Natural killer cell (primary cell): ENCODE measurements at regions not wholly inside any gene's neighbourhood (a gene's known extent, or its start where the extent isn't known, plus 50 kb on each side); places are given as distances from the start of the nearest gene placed in this dataset.
"Not testable (repeated sequence)": the region's sequence is repeated elsewhere in the genome, so short reads cannot be mapped to it uniquely, and the experiment has no call there.

ENCODE experiments used
- ATAC-seq, 3 donors: fragments of 150-1000 bp in 2 of 3; fragments of 200-7000 bp in 1 of 3; cut with Tn5 transposase; 1 replicate in 1 of 3; 2 replicates in 2 of 3; pipeline ENCODE4 v1.10.0; 2021; ENCODE audit warnings: mild to moderate bottlenecking in 2 of 3, moderate library complexity in 2 of 3
- DNase-seq, 2 donors: peaks; one replicate each; pipeline versions ENCODE4 v3.0.0 to v3.0.0-alpha.2; 2013 to 2021; ENCODE audit warnings: mixed read lengths in 1 of 2
- H3K27ac ChIP-seq: one replicate; pipeline ENCODE4 v1.5.1; 2013; ENCODE audit warnings: mild to moderate bottlenecking, low read length
- H3K27me3 ChIP-seq: one replicate; pipeline ENCODE4 v1.6.1; 2013; ENCODE audit warnings: low read length; ENCODE audit not compliant: control insufficient read depth, insufficient read depth
- H3K36me3 ChIP-seq: one replicate; pipeline ENCODE4 v1.6.1; 2013; ENCODE audit warnings: low read length; ENCODE audit not compliant: control insufficient read depth, insufficient read depth
- H3K4me1 ChIP-seq: one replicate; pipeline ENCODE4 v1.6.1; 2013; ENCODE audit warnings: low read length; ENCODE audit not compliant: control insufficient read depth, insufficient read depth
- H3K4me3 ChIP-seq: one replicate; pipeline ENCODE4 v1.5.1; 2013; ENCODE audit warnings: low read length
- H3K9me3 ChIP-seq: one replicate; pipeline ENCODE4 v1.6.1; 2013; ENCODE audit warnings: low read length; ENCODE audit not compliant: control insufficient read depth, insufficient read depth
- H3K27ac Mint-ChIP-seq, 2 donors: one replicate each; pipeline ENCODE4 v1.8.0; 2022; ENCODE audit warnings: mild to moderate bottlenecking in 2 of 2, mixed read lengths in 2 of 2, moderate library complexity in 1 of 2
- H3K27me3 Mint-ChIP-seq, 2 donors: one replicate each; pipeline ENCODE4 v1.8.0; 2022; ENCODE audit warnings: low read depth in 2 of 2, mixed read lengths in 2 of 2
- H3K36me3 Mint-ChIP-seq: one replicate; pipeline ENCODE4 v1.8.0; 2022; ENCODE audit warnings: mixed read lengths
- H3K4me1 Mint-ChIP-seq, 2 donors: one replicate each; pipeline ENCODE4 v1.8.0; 2022; ENCODE audit warnings: mixed read lengths in 2 of 2
- H3K4me3 Mint-ChIP-seq: one replicate; pipeline ENCODE4 v1.8.0; 2022; ENCODE audit warnings: mild to moderate bottlenecking, moderate library complexity, mixed read lengths
- H3K9me3 Mint-ChIP-seq, 2 donors: one replicate each; pipeline ENCODE4 v1.8.0; 2022; ENCODE audit warnings: mixed read lengths in 2 of 2
- WGBS: methylation state at CpG from one replicate; pipeline ENCODE4 v1.1.7; 2013; ENCODE audit warnings: missing lambda C conversion rate; ENCODE audit not compliant: insufficient coverage; 5-methylcytosine and 5-hydroxymethylcytosine counted together
- intact Hi-C: fragments of 100-400 bp; cut with micrococcal nuclease; formaldehyde crosslinking; loops from one replicate; pipeline ENCODE4 v1.14.2; 2022
- TF ChIP-seq, protein P1 (sequence below): fragments of 200-600 bp; IDR thresholded peaks from one replicate; pipeline ENCODE4 v1.8.0; 2022; ENCODE audit warnings: antibody characterized with exemption

- no peak for DNase-seq
- Mint-ChIP-seq H3K9me3 (peaks cover 8 to 12% of the 10 kb centered on the region in 2 donors), H3K36me3 (peaks cover 10% of the 10 kb centered on the region), H3K4me3 (no peak overlapping the region), H3K27ac (no peak overlapping the region), H3K4me1 (no peaks in the 10 kb centered on the region), H3K27me3 (no peaks in the 10 kb centered on the region)
- peaks cover 4% of the 10 kb centered on the region for H3K9me3 ChIP-seq
- no peaks in the 10 kb centered on the region for H3K27me3 ChIP-seq
- no peaks in the 10 kb centered on the region for H3K36me3 ChIP-seq
- H3K27ac ChIP-seq = no peak overlapping the region
- TF ChIP-seq, protein P1, sequence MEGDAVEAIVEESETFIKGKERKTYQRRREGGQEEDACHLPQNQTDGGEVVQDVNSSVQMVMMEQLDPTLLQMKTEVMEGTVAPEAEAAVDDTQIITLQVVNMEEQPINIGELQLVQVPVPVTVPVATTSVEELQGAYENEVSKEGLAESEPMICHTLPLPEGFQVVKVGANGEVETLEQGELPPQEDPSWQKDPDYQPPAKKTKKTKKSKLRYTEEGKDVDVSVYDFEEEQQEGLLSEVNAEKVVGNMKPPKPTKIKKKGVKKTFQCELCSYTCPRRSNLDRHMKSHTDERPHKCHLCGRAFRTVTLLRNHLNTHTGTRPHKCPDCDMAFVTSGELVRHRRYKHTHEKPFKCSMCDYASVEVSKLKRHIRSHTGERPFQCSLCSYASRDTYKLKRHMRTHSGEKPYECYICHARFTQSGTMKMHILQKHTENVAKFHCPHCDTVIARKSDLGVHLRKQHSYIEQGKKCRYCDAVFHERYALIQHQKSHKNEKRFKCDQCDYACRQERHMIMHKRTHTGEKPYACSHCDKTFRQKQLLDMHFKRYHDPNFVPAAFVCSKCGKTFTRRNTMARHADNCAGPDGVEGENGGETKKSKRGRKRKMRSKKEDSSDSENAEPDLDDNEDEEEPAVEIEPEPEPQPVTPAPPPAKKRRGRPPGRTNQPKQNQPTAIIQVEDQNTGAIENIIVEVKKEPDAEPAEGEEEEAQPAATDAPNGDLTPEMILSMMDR = no peak
- no peak for ATAC-seq
- H3K4me3 ChIP-seq = no peak overlapping the region
- 86% methylated on average over 1 of the region's 2 CpGs for WGBS
- H3K4me1 ChIP-seq = no peaks in the 10 kb centered on the region
- intact Hi-C loops = no loop called here
Observed at GRCh38 chr21:19109694-19110093, 706.1 kb upstream of the TMPRSS15 start.

DNA sequence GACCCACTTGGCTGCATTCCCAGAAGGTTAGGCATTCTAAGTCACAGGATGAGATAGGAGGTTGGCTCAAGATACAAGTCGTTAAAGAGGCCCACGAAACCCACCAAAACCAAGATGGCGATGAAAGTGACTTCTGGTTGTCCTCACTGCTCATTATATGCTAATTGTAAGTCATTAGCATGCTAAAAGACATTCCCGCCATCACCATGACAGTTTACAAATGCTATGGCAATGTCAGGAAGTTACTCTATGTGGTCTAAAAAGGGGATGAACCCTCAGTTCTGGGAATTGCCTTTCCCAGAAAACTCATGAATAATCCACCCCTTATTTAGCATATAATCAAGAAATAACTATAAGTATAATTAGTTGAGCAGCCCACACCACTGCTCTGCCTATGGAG lies 715.7 kb upstream of the TMPRSS15 start:
- Mint-ChIP-seq H3K36me3 (peaks cover 13% of the 10 kb centered on the region), H3K9me3 (peaks cover 15 to 19% of the 10 kb centered on the region in 2 donors)
- H3K9me3 ChIP-seq, H3K36me3 ChIP-seq, H3K27ac ChIP-seq, H3K4me3 Mint-ChIP-seq, ATAC-seq, H3K27me3 Mint-ChIP-seq, H3K27me3 ChIP-seq, DNase-seq, H3K27ac Mint-ChIP-seq, H3K4me1 Mint-ChIP-seq, H3K4me3 ChIP-seq, H3K4me1 ChIP-seq, intact Hi-C loops: not testable (repeated sequence)
- 83% methylated on average over 4 of the region's 4 CpGs for WGBS

- no peaks in the 10 kb centered on the region for H3K27me3 Mint-ChIP-seq
- no peaks in the 10 kb centered on the region for H3K4me1 Mint-ChIP-seq
- H3K36me3 Mint-ChIP-seq = peaks cover 13% of the 10 kb centered on the region
- Histone ChIP-seq H3K9me3 (no peaks in the 10 kb centered on the region), H3K27ac (no peak overlapping the region), H3K27me3 (no peaks in the 10 kb centered on the region), H3K4me3 (no peak overlapping the region), H3K36me3 (no peaks in the 10 kb centered on the region), H3K4me1 (no peaks in the 10 kb centered on the region)
- ATAC-seq = no peak
- intact Hi-C loops = no loop called here
- no peak for DNase-seq
- TF ChIP-seq, protein P1 = no peak
- WGBS = 80% methylated on average over 3 of the region's 4 CpGs
- peaks cover 19 to 26% of the 10 kb centered on the region in 2 donors for H3K9me3 Mint-ChIP-seq
- H3K4me3 Mint-ChIP-seq = no peak overlapping the region
- no peak overlapping the region for H3K27ac Mint-ChIP-seq
Observed at GRCh38 chr21:19120591-19120990, 717.0 kb upstream of the TMPRSS15 start.

- ATAC-seq = no peak
- peaks cover 13% of the 10 kb centered on the region for H3K36me3 Mint-ChIP-seq
- peaks cover 3% of the 10 kb centered on the region for H3K9me3 ChIP-seq
- H3K27me3 Mint-ChIP-seq = no peaks in the 10 kb centered on the region
- H3K27ac Mint-ChIP-seq = no peak overlapping the region
- no peak overlapping the region for H3K27ac ChIP-seq
- TF ChIP-seq, protein P1 = no peak
- H3K4me3 ChIP-seq = no peak overlapping the region
- intact Hi-C loops = no loop called here
- no peaks in the 10 kb centered on the region for H3K4me1 ChIP-seq
- DNase-seq = no peak
- no peak overlapping the region for H3K4me3 Mint-ChIP-seq
- H3K4me1 Mint-ChIP-seq = no peaks in the 10 kb centered on the region
- H3K9me3 Mint-ChIP-seq = peaks cover 21 to 22% of the 10 kb centered on the region in 2 donors
- WGBS = 79% methylated on average over 2 of the region's 2 CpGs
- no peaks in the 10 kb centered on the region for H3K36me3 ChIP-seq
- no peaks in the 10 kb centered on the region for H3K27me3 ChIP-seq
Observed at GRCh38 chr21:19122356-19122755, 718.8 kb upstream of the TMPRSS15 start.
